HCT116 (cell line): ENCODE measurements at regions not wholly inside any gene's neighbourhood (a gene's known extent, or its start where the extent isn't known, plus 50 kb on each side); places are given as distances from the start of the nearest gene placed in this dataset.

Experiments used
- ATAC-seq: fragments of 200-7000 bp; cut with Tn5 transposase; 2 replicates; pipeline ENCODE4 v1.9.1; 2020; ENCODE audit warnings: mild to moderate bottlenecking, moderate library complexity
- BruUV-seq: library from RNA; stranded (reverse); fragments of 400-500 nt; replicated peaks from 2 replicates; lab custom pipeline; 2021; lab: Mats Ljungman, UMichigan
- CTCF ChIA-PET: fragments of 300-600 bp; sonication (Branson Sonifier 250); formaldehyde crosslinking; loops from one replicate; lab custom pipeline; 2021; ENCODE audit warnings: antibody characterized with exemption; lab: Charles Lee
- POLR2A ChIA-PET: fragments of 300-600, 350-600 bp; sonication (Branson Sonifier 250); formaldehyde crosslinking; loops from one replicate; lab custom pipeline; 2021; ENCODE audit warnings: antibody characterized with exemption; lab: Charles Lee
- RAD21 ChIA-PET, 2 experiments: fragments of 300-600 bp; sonication (Branson Sonifier 250); formaldehyde crosslinking; loops; one replicate each; lab custom pipeline; 2023; ENCODE audit warnings: low total read pairs in 2 of 2; ENCODE audit not compliant: uncharacterized antibody in 2 of 2, unreplicated experiment in 2 of 2, low non-redundant PET in 1 of 2; lab: Charles Lee
- DNase-seq: peaks from one replicate; pipeline ENCODE4 v3.0.0-alpha.2; 2010; ENCODE audit warnings: low read depth, low spot score
- H2AFZ ChIP-seq: fragments of 200-600 bp; shearing (Covaris generic), sonication (generic); 2 replicates; pipeline ENCODE4 v1.6.1; 2017; ENCODE audit warnings: low read depth, mixed run types, mixed read lengths, antibody characterized with exemption, low read length; ENCODE audit not compliant: poor library complexity, severe bottlenecking
- H3K27ac ChIP-seq: 2 replicates; pipeline ENCODE4 v1.5.1; 2012; ENCODE audit warnings: low read depth, low read length
- H3K27me3 ChIP-seq: fragments of 200-600 bp; sonication (generic); 2 replicates; pipeline ENCODE4 v1.6.1; 2016; ENCODE audit warnings: mixed run types, low read length, mixed read lengths; ENCODE audit not compliant: insufficient read depth
- H3K36me3 ChIP-seq, 2 experiments: fragments of 200-500 bp in 1 of 2; fragments of 200-600 bp in 1 of 2; sonication (Bioruptor generic) in 1 of 2; sonication (generic) in 1 of 2; 2 replicates each; pipeline versions ENCODE4 v1.5.1 to v1.6.1; 2014 to 2016; ENCODE audit warnings: low read length in 2 of 2, inconsistent platforms in 1 of 2, mixed read lengths in 1 of 2, mixed run types in 1 of 2; ENCODE audit not compliant: insufficient read depth in 2 of 2, control insufficient read depth in 1 of 2
- H3K4me1 ChIP-seq, 2 experiments: fragments of 200-600 bp in 1 of 2; sonication (generic) in 1 of 2; 2 replicates each; pipeline versions ENCODE4 v1.5.1 to v1.6.1; 2012 to 2017; ENCODE audit warnings: low read length in 2 of 2, inconsistent platforms in 1 of 2, mild to moderate bottlenecking in 1 of 2, mixed read lengths in 1 of 2, mixed run types in 1 of 2, moderate library complexity in 1 of 2; ENCODE audit not compliant: insufficient read depth in 2 of 2, control insufficient read depth in 1 of 2
- H3K4me2 ChIP-seq: fragments of 200-600 bp; sonication (generic); 2 replicates; pipeline ENCODE4 v1.6.1; 2017; ENCODE audit warnings: mixed run types, low read length, mixed read lengths
- H3K4me3 ChIP-seq, 2 experiments: fragments of 200-600 bp in 1 of 2; sonication (generic) in 1 of 2; replicated peaks in 1 of 2; 2 replicates each; pipeline ENCODE4 v1.5.1; 2011 to 2016; ENCODE audit warnings: low read length in 2 of 2, control low read depth in 1 of 2, low read depth in 1 of 2, mild to moderate bottlenecking in 1 of 2, mixed read lengths in 1 of 2, mixed run types in 1 of 2
- H3K79me2 ChIP-seq: fragments of 200-600 bp; sonication (generic); 2 replicates; pipeline ENCODE4 v1.6.1; 2017; ENCODE audit warnings: mild to moderate bottlenecking, mixed run types, low read length, moderate library complexity, mixed read lengths; ENCODE audit not compliant: insufficient read depth
- H3K9ac ChIP-seq: fragments of 200-600 bp; sonication (generic); 2 replicates; pipeline ENCODE4 v1.6.1; 2016; ENCODE audit warnings: low read length, mixed read lengths
- H3K9me2 ChIP-seq: fragments of 200-600 bp; sonication (generic), shearing (Covaris generic); 2 replicates; pipeline ENCODE4 v1.6.1; 2017; ENCODE audit warnings: mixed run types, mild to moderate bottlenecking, moderate library complexity; ENCODE audit not compliant: insufficient read depth
- H3K9me3 ChIP-seq, 2 experiments: fragments of 200-500 bp in 1 of 2; fragments of 200-600 bp in 1 of 2; sonication (Bioruptor generic) in 1 of 2; sonication (generic) in 1 of 2; 2 replicates each; pipeline ENCODE4 v1.6.1; 2014 to 2017; ENCODE audit warnings: low read length in 2 of 2, mixed read lengths in 2 of 2, inconsistent platforms in 1 of 2, low read depth in 1 of 2, mild to moderate bottlenecking in 1 of 2, mixed run types in 1 of 2, moderate library complexity in 1 of 2; ENCODE audit not compliant: control insufficient read depth in 1 of 2, insufficient read depth in 1 of 2
- H4K20me1 ChIP-seq: fragments of 200-600 bp; sonication (generic), shearing (Covaris generic); 2 replicates; pipeline ENCODE4 v1.6.1; 2017; ENCODE audit warnings: mixed run types, mild to moderate bottlenecking, moderate library complexity; ENCODE audit not compliant: insufficient read depth
- EGR1 ChIP-seq: IDR thresholded peaks from 2 replicates; pipeline ENCODE4 v1.6.1; 2012; ENCODE audit warnings: low read depth
- ELF1 ChIP-seq: IDR thresholded peaks from 2 replicates; pipeline ENCODE4 v1.6.1; 2012; ENCODE audit warnings: low read depth, borderline replicate concordance
- EZH2 ChIP-seq: fragments of 200-600 bp; sonication (generic); IDR thresholded peaks from 2 replicates; pipeline ENCODE4 v1.6.1; 2017; ENCODE audit warnings: antibody characterized with exemption, mixed run types
- EZH2phosphoT487 ChIP-seq: fragments of 200-600 bp; IDR thresholded peaks from 2 replicates; pipeline ENCODE4 v1.6.1; 2018; ENCODE audit warnings: antibody characterized with exemption, borderline replicate concordance
- JUND ChIP-seq: IDR thresholded peaks from 2 replicates; pipeline ENCODE4 v1.6.1; 2012
- POLR2AphosphoS5 ChIP-seq: IDR thresholded peaks from 2 replicates; pipeline ENCODE4 v1.6.1; 2011; ENCODE audit warnings: mild to moderate bottlenecking, low read depth, low read length, moderate library complexity
- RAD21 ChIP-seq: IDR thresholded peaks from 2 replicates; pipeline ENCODE4 v1.6.1; 2012; ENCODE audit warnings: low read depth, mild to moderate bottlenecking
- SIN3A ChIP-seq: IDR thresholded peaks from 2 replicates; pipeline ENCODE4 v1.6.1; 2012; ENCODE audit warnings: low read depth
- YY1 ChIP-seq: IDR thresholded peaks from 2 replicates; pipeline ENCODE4 v1.6.1; 2011; ENCODE audit warnings: low read length, low read depth, moderate library complexity, mild to moderate bottlenecking; ENCODE audit not compliant: insufficient replicate concordance; ENCODE audit errors: extremely low read depth
- ZNF274 ChIP-seq: fragments of 200-500 bp; sonication (Bioruptor generic); IDR thresholded peaks from 2 replicates; pipeline ENCODE4 v1.6.1; 2014; ENCODE audit warnings: mild to moderate bottlenecking, low read depth, low read length, inconsistent platforms
- intact Hi-C: fragments of 100-400 bp; cut with micrococcal nuclease; formaldehyde crosslinking; loops from 2 replicates; pipeline ENCODE4 v1.10.0; 2022
- TF ChIP-seq, protein P1 (sequence below): IDR thresholded peaks from 2 replicates; pipeline ENCODE4 v1.6.1; 2012
- TF ChIP-seq, protein P2 (sequence below): IDR thresholded peaks from 2 replicates; pipeline ENCODE4 v1.6.1; 2012
- TF ChIP-seq, protein P3 (sequence below): IDR thresholded peaks from 2 replicates; pipeline ENCODE4 v1.6.1; 2011; ENCODE audit warnings: mild to moderate bottlenecking, low read length, moderate library complexity; ENCODE audit not compliant: insufficient replicate concordance; ENCODE audit errors: extremely low read depth

DNA sequence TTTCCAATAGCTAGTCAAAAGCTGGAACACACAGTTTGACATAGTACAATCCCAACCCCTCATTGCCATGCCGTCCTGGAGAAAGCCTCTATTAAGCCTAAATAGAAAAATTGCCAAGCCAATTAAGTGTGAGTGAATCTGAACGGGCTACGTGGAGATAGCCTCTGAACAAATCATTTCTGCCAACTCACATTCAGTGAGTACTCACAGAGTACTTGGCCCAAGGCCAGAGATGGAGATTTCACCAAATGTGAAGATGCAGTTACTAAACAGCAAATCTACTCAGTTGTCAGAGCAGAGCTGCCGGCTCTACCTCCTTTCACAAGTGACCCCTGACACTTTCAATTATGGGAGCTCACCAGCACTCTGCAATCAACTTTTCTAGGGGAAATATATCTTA is 350.0 kb downstream of the GALC start:
- Histone ChIP-seq H3K9me2 (no peaks in the 10 kb centered on the region), H3K27ac (no peak overlapping the region), H3K4me2 (no peak overlapping the region), H3K36me3 (no peaks in the 10 kb centered on the region), H3K9me3 (peaks cover 4 to 15% of the 10 kb centered on the region in 2 experiments; a peak in 2 of 4 replicates), H3K4me3 (no peak overlapping the region), H3K27me3 (no peaks in the 10 kb centered on the region), H2AFZ (no peak overlapping the region), H3K79me2 (no peaks in the 10 kb centered on the region), H4K20me1 (no peaks in the 10 kb centered on the region; the same call in 1 of the 2 replicates), H3K9ac (no peak overlapping the region), H3K4me1 (no peaks in the 10 kb centered on the region)
- DNase-seq = no peak
- ChIA-PET POLR2A (no interaction called here), RAD21 (no interaction called here), CTCF (no interaction called here)
- no peak for ATAC-seq
- TF ChIP-seq SIN3A (no peak), JUND (no peak), POLR2AphosphoS5 (no peak), EZH2 (no peak), YY1 (no peak), EGR1 (no peak), ELF1 (no peak), ZNF274 (no peak), RAD21 (no peak), EZH2phosphoT487 (no peak)
- TF ChIP-seq, protein P1, sequence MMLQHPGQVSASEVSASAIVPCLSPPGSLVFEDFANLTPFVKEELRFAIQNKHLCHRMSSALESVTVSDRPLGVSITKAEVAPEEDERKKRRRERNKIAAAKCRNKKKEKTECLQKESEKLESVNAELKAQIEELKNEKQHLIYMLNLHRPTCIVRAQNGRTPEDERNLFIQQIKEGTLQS = no peak
- TF ChIP-seq, protein P2, sequence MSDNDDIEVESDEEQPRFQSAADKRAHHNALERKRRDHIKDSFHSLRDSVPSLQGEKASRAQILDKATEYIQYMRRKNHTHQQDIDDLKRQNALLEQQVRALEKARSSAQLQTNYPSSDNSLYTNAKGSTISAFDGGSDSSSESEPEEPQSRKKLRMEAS = no peak
- TF ChIP-seq, protein P3, sequence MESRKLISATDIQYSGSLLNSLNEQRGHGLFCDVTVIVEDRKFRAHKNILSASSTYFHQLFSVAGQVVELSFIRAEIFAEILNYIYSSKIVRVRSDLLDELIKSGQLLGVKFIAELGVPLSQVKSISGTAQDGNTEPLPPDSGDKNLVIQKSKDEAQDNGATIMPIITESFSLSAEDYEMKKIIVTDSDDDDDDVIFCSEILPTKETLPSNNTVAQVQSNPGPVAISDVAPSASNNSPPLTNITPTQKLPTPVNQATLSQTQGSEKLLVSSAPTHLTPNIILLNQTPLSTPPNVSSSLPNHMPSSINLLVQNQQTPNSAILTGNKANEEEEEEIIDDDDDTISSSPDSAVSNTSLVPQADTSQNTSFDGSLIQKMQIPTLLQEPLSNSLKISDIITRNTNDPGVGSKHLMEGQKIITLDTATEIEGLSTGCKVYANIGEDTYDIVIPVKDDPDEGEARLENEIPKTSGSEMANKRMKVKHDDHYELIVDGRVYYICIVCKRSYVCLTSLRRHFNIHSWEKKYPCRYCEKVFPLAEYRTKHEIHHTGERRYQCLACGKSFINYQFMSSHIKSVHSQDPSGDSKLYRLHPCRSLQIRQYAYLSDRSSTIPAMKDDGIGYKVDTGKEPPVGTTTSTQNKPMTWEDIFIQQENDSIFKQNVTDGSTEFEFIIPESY = no peak
- BruUV-seq = no TSS peak
- intact Hi-C loops = no loop called here
